Ishikawa (cell line): ENCODE measurements at regions not wholly inside any gene's neighbourhood (a gene's known extent, or its start where the extent isn't known, plus 50 kb on each side); places are given as distances from the start of the nearest gene placed in this dataset.

Experiments used
- CEBPB ChIP-seq: IDR thresholded peaks from 2 replicates; pipeline ENCODE4 v1.6.1; 2012
- EP300 ChIP-seq: IDR thresholded peaks from 2 replicates; pipeline ENCODE4 v1.6.1; 2012; ENCODE audit warnings: borderline replicate concordance
- REST ChIP-seq: IDR thresholded peaks from 2 replicates; pipeline ENCODE4 v1.6.1; 2012; ENCODE audit warnings: low read depth, mild to moderate bottlenecking
- TAF1 ChIP-seq: IDR thresholded peaks from 2 replicates; pipeline ENCODE4 v1.6.1; 2012; ENCODE audit warnings: low read depth, mild to moderate bottlenecking

- no peak for TF ChIP-seq REST
- no peak for TF ChIP-seq TAF1
- no peak for TF ChIP-seq CEBPB
- no peak for TF ChIP-seq EP300
Observed at GRCh38 chr11:37724315-37724714, 1126.3 kb upstream of the RAG2 start.
